ENCODE measurements at regions not wholly inside any gene's neighbourhood (a gene's known extent, or its start where the extent isn't known, plus 50 kb on each side); places are given as distances from the start of the nearest gene placed in this dataset.

GRCh38 chr5:155921621-155922020, 405.3 kb upstream of the SGCD start:
- no peak for FAIRE-seq

GRCh38 chr5:155923784-155924183, 403.2 kb upstream of the SGCD start:
- ChIA-PET CTCF (no interaction called here), POLR2A (no interaction called here)
- no peak overlapping the region for H3K4me3 ChIP-seq
- no peak for TF ChIP-seq CEBPB (IDR thresholded peaks at IDR 0.05)
- WGBS (ENCODE audit: missing lambda C conversion rate), result 95% methylated on average over 1 of the region's 1 CpG
- DNase-seq (ENCODE audit: low read depth in 1 of 2, low spot score in 1 of 2), result no peak
- no peak for ATAC-seq
- H3K4me1 ChIP-seq, result no peaks in the 10 kb centered on the region
- no peak overlapping the region for H3K4me2 ChIP-seq
- H3K9me3 ChIP-seq, result no peaks in the 10 kb centered on the region
- H3K27ac ChIP-seq, result no peak overlapping the region
- FAIRE-seq, result no peak

More at GRCh38 chr5:155921621-155922020, 405.3 kb upstream of the SGCD start:
- WGBS (ENCODE audit: missing lambda C conversion rate), result 60% methylated on average over 3 of the region's 3 CpGs
- POLR2A ChIA-PET, result no interaction called here
- ATAC-seq (no peak), DNase-seq (ENCODE audit: low read depth in 1 of 2, low spot score in 1 of 2) (no peak)
- H3K9me3 ChIP-seq, result no peaks in the 10 kb centered on the region
- H3K4me2 ChIP-seq, result no peak overlapping the region
- CTCF ChIA-PET, result interaction anchor here (0.6 kb wide), 1 partner anchor 968 kb away, joined by 3 read pairs; no protein-coding TSS in a partner anchor
- H3K4me3 ChIP-seq, result no peak overlapping the region
- no peak overlapping the region for H3K27ac ChIP-seq
- H3K4me1 ChIP-seq, result no peaks in the 10 kb centered on the region
- TF ChIP-seq ZC3H11A (IDR thresholded peaks at IDR 0.05) (no peak), BHLHE40 (IDR thresholded peaks at IDR 0.05; ENCODE audit: low read depth, low read length) (no peak), JUN (IDR thresholded peaks at IDR 0.05) (no peak), EHMT2 (IDR thresholded peaks at IDR 0.05; ENCODE audit: low read depth) (no peak), SREBF2 (IDR thresholded peaks at IDR 0.05) (no peak), HDAC2 (IDR thresholded peaks at IDR 0.05) (no peak), CTCF (IDR thresholded peaks at IDR 0.05) (no peak), NR3C1 (IDR thresholded peaks at IDR 0.05) (no peak), USF2 (IDR thresholded peaks at IDR 0.05) (no peak), MAX (IDR thresholded peaks at IDR 0.05) (no peak), ZFP36 (IDR thresholded peaks at IDR 0.05; ENCODE audit: borderline replicate concordance, partially characterized antibody) (no peak), HOXA7 (CRISPR knock-in tag; IDR thresholded peaks at IDR 0.05) (no peak), POLR2AphosphoS2 (conservative IDR thresholded peaks at IDR 0.05; ENCODE audit: low read length) (no peak), BCL3 (IDR thresholded peaks at IDR 0.05) (no peak)

GRCh38 chr5:155926031-155926430, 400.9 kb upstream of the SGCD start:
- Histone ChIP-seq H3K4me3 (no peak overlapping the region), H3K4me2 (no peak overlapping the region), H3K9me3 (no peaks in the 10 kb centered on the region), H3K27ac (no peak overlapping the region), H3K4me1 (no peaks in the 10 kb centered on the region)
- ATAC-seq (no peak), DNase-seq (ENCODE audit: low read depth in 1 of 2, low spot score in 1 of 2) (no peak), FAIRE-seq (no peak)
- TF ChIP-seq RFX5 (IDR thresholded peaks at IDR 0.05), result no peak
- no peak for TF ChIP-seq CHD2 (IDR thresholded peaks at IDR 0.05; ENCODE audit: low read length, partially characterized antibody)
- TF ChIP-seq REST (IDR thresholded peaks at IDR 0.05), result no peak
- TF ChIP-seq ZNF302 (CRISPR knock-in tag; IDR thresholded peaks at IDR 0.05), result no peak
- no peak for TF ChIP-seq GATA3 (IDR thresholded peaks at IDR 0.05; ENCODE audit: borderline replicate concordance)
- TF ChIP-seq FOSB (CRISPR knock-in tag; IDR thresholded peaks at IDR 0.05), result no peak
- no peak for TF ChIP-seq EHF (CRISPR knock-in tag; IDR thresholded peaks at IDR 0.05)
- no peak for TF ChIP-seq CBX2 (IDR thresholded peaks at IDR 0.05; ENCODE audit: borderline replicate concordance, low read depth)
- TF ChIP-seq BHLHE40 (IDR thresholded peaks at IDR 0.05; ENCODE audit: low read depth, low read length), result no peak
- ChIA-PET POLR2A (no interaction called here), CTCF (no interaction called here)
- 83% methylated on average over 3 of the region's 3 CpGs for WGBS (ENCODE audit: missing lambda C conversion rate)

All from A549 (cell line).